H9 (cell line): ENCODE measurements at regions not wholly inside any gene's neighbourhood (a gene's known extent, or its start where the extent isn't known, plus 50 kb on each side); places are given as distances from the start of the nearest gene placed in this dataset.

Experiments
- DNase-seq: peaks from one replicate; pipeline ENCODE4 v3.0.0-alpha.2; 2017
- H2AFZ ChIP-seq: one replicate; pipeline ENCODE4 v1.6.1; 2013; ENCODE audit warnings: mild to moderate bottlenecking, low read length, control low read depth, moderate library complexity
- H2AK5ac ChIP-seq: 2 replicates; pipeline ENCODE4 v1.6.1; 2013; ENCODE audit warnings: low read length, control low read depth, mixed read lengths; ENCODE audit not compliant: insufficient read length
- H2BK120ac ChIP-seq: one replicate; pipeline ENCODE4 v1.6.1; 2013; ENCODE audit warnings: low read depth, mild to moderate bottlenecking, low read length, control low read depth, inconsistent platforms; ENCODE audit not compliant: poor library complexity, severe bottlenecking
- H2BK12ac ChIP-seq: 2 replicates; pipeline ENCODE4 v1.6.1; 2013; ENCODE audit warnings: low read length, control low read depth, mixed read lengths, low read depth; ENCODE audit not compliant: insufficient read length
- H2BK15ac ChIP-seq: 2 replicates; pipeline ENCODE4 v1.6.1; 2013; ENCODE audit warnings: low read depth, low read length, control low read depth
- H2BK20ac ChIP-seq: one replicate; pipeline ENCODE4 v1.6.1; 2013; ENCODE audit warnings: low read depth, mild to moderate bottlenecking, low read length, control low read depth, inconsistent platforms; ENCODE audit not compliant: poor library complexity, severe bottlenecking
- H2BK5ac ChIP-seq: 2 replicates; pipeline ENCODE4 v1.6.1; 2013; ENCODE audit warnings: low read length, control low read depth, mixed read lengths; ENCODE audit not compliant: insufficient read length
- H3K14ac ChIP-seq: 2 replicates; pipeline ENCODE4 v1.6.1; 2013; ENCODE audit warnings: low read length, control low read depth; ENCODE audit not compliant: insufficient read depth
- H3K18ac ChIP-seq: 2 replicates; pipeline ENCODE4 v1.6.1; 2013; ENCODE audit warnings: low read depth, mild to moderate bottlenecking, mixed read lengths, low read length, control low read depth; ENCODE audit not compliant: insufficient read length
- H3K23ac ChIP-seq: 2 replicates; pipeline ENCODE4 v1.6.1; 2013; ENCODE audit warnings: low read length, control low read depth, mixed read lengths, low read depth; ENCODE audit not compliant: insufficient read length
- H3K23me2 ChIP-seq: 2 replicates; pipeline ENCODE4 v1.6.1; 2013; ENCODE audit warnings: low read depth, mild to moderate bottlenecking, mixed read lengths, low read length, control low read depth; ENCODE audit not compliant: insufficient read length, poor library complexity, severe bottlenecking
- H3K27ac ChIP-seq: 2 replicates; pipeline ENCODE4 v1.5.1; 2013; ENCODE audit warnings: low read length, control low read depth, mixed read lengths, low read depth; ENCODE audit not compliant: insufficient read length
- H3K27me3 ChIP-seq: 2 replicates; pipeline ENCODE4 v1.6.1; 2013; ENCODE audit warnings: low read length, control low read depth, inconsistent platforms; ENCODE audit not compliant: insufficient read depth
- H3K4ac ChIP-seq: 2 replicates; pipeline ENCODE4 v1.6.1; 2013; ENCODE audit warnings: low read depth, mild to moderate bottlenecking, control low read depth, inconsistent platforms, low read length, moderate library complexity
- H3K4me1 ChIP-seq: 2 replicates; pipeline ENCODE4 v1.6.1; 2013; ENCODE audit warnings: low read length, control low read depth, inconsistent platforms; ENCODE audit not compliant: insufficient read depth
- H3K4me2 ChIP-seq: 2 replicates; pipeline ENCODE4 v1.6.1; 2013; ENCODE audit warnings: low read length, control low read depth, mixed read lengths; ENCODE audit not compliant: insufficient read length, insufficient read depth
- H3K56ac ChIP-seq: 2 replicates; pipeline ENCODE4 v1.6.1; 2013; ENCODE audit warnings: low read depth, mild to moderate bottlenecking, mixed read lengths, low read length, control low read depth; ENCODE audit not compliant: insufficient read length
- H3K79me1 ChIP-seq: 2 replicates; pipeline ENCODE4 v1.6.1; 2013; ENCODE audit warnings: low read depth, mild to moderate bottlenecking, moderate library complexity, low read length, control low read depth, inconsistent platforms; ENCODE audit not compliant: insufficient read depth, poor library complexity, severe bottlenecking
- H3K79me2 ChIP-seq: 2 replicates; pipeline ENCODE4 v1.6.1; 2013; ENCODE audit warnings: low read length, control low read depth, inconsistent platforms; ENCODE audit not compliant: insufficient read depth
- H3K9ac ChIP-seq: 2 replicates; pipeline ENCODE4 v1.6.1; 2013; ENCODE audit warnings: low read length, control low read depth, mixed read lengths; ENCODE audit not compliant: insufficient read length; ENCODE audit errors: extremely low read depth
- H3K9me3 ChIP-seq: one replicate; pipeline ENCODE4 v1.6.1; 2013; ENCODE audit warnings: low read depth, low read length, inconsistent platforms; ENCODE audit not compliant: control insufficient read depth
- H3T11ph ChIP-seq: one replicate; pipeline ENCODE4 v1.6.1; 2013; ENCODE audit warnings: mild to moderate bottlenecking, low read length, control low read depth, inconsistent platforms
- H4K20me1 ChIP-seq: one replicate; pipeline ENCODE4 v1.6.1; 2013; ENCODE audit not compliant: control insufficient read depth, insufficient read length, insufficient read depth
- H4K5ac ChIP-seq: 2 replicates; pipeline ENCODE4 v1.6.1; 2013; ENCODE audit warnings: low read depth, mild to moderate bottlenecking, mixed read lengths, low read length, control low read depth; ENCODE audit not compliant: insufficient read length
- H4K8ac ChIP-seq: replicated peaks from 2 replicates; pipeline ENCODE4 v1.6.1; 2013; ENCODE audit warnings: low read length, control low read depth, mixed read lengths, low read depth; ENCODE audit not compliant: insufficient read length
- H4K91ac ChIP-seq: 2 replicates; pipeline ENCODE4 v1.6.1; 2013; ENCODE audit warnings: low read depth, mild to moderate bottlenecking, moderate library complexity, mixed read lengths, low read length, control low read depth; ENCODE audit not compliant: insufficient read length
- H3K27ac Mint-ChIP-seq, 3 experiments: 2 replicates in 2 of 3; 3 replicates in 1 of 3; pipeline ENCODE4 v1.8.0; 2020 to 2021; ENCODE audit warnings: mixed read lengths in 3 of 3, mild to moderate bottlenecking in 1 of 3, moderate library complexity in 1 of 3
- H3K27me3 Mint-ChIP-seq: 2 replicates; pipeline ENCODE4 v1.8.0; 2021; ENCODE audit warnings: low read depth, mild to moderate bottlenecking, moderate library complexity, mixed read lengths
- H3K36me3 Mint-ChIP-seq, 3 experiments: 2 replicates in 2 of 3; 3 replicates in 1 of 3; pipeline ENCODE4 v1.8.0; 2020 to 2021; ENCODE audit warnings: low read depth in 3 of 3, mixed read lengths in 3 of 3; ENCODE audit not compliant: insufficient read depth in 1 of 3
- H3K4me1 Mint-ChIP-seq, 2 experiments: 2 replicates each; pipeline ENCODE4 v1.8.0; 2020; ENCODE audit warnings: mixed read lengths in 2 of 2
- H3K4me3 Mint-ChIP-seq, 2 experiments: 2 replicates in 1 of 2; 3 replicates in 1 of 2; pipeline ENCODE4 v1.8.0; 2020 to 2021; ENCODE audit warnings: mild to moderate bottlenecking in 2 of 2, mixed read lengths in 2 of 2, moderate library complexity in 1 of 2
- H3K9me3 Mint-ChIP-seq, 2 experiments: 2 replicates in 1 of 2; 3 replicates in 1 of 2; pipeline ENCODE4 v1.8.0; 2020; ENCODE audit warnings: mild to moderate bottlenecking in 2 of 2, mixed read lengths in 2 of 2, moderate library complexity in 1 of 2
- WGBS: extraction: QIAGEN DNeasy Blood & Tissue Kit; methylation state at CpG from one replicate; pipeline ENCODE4 v1.1.7; 2013; ENCODE audit warnings: missing lambda C conversion rate, low lambda C conversion rate, mixed read lengths; ENCODE audit not compliant: insufficient read length; ENCODE audit errors: extremely low coverage; 5-methylcytosine and 5-hydroxymethylcytosine counted together
- TF ChIP-seq, protein P1 (sequence below): fragments of 200-600 bp; sonication (generic); conservative IDR thresholded peaks from 3 replicates; pipeline ENCODE4 v1.8.0; 2021; ENCODE audit warnings: antibody characterized with exemption, mild to moderate bottlenecking

DNA sequence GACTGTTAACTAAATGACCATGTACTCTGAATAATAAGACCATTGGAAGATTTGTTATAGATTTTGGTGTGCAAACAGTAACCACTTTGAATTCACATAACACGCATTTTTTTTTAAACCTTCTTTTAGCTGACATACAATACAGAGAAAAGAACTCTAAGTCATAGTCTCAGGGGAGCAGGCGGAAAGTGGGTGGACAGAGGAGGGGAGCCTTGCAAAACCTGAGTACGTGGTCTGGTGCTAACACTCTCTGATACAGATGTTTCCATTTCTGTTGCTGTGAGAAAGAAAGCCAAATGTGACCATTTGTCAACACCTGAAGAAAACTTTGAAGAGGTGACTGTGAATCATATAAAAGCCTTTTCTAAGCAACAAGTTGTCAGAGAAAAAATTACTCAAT is 151.8 kb upstream of the GCFC2 start:
- H2BK20ac ChIP-seq: no peak overlapping the region
- H3K4me1 ChIP-seq: no peaks in the 10 kb centered on the region
- no peaks in the 10 kb centered on the region for H4K20me1 ChIP-seq
- no peak overlapping the region for H3K4ac ChIP-seq
- H2BK15ac ChIP-seq: no peak overlapping the region
- H3K27ac Mint-ChIP-seq: no peak overlapping the region
- no peak overlapping the region for H2BK12ac ChIP-seq
- H3K9me3 Mint-ChIP-seq: no peaks in the 10 kb centered on the region
- H2BK5ac ChIP-seq: no peak overlapping the region
- H4K5ac ChIP-seq: no peak overlapping the region
- H3K4me1 Mint-ChIP-seq: no peaks in the 10 kb centered on the region
- H4K8ac ChIP-seq: no peak overlapping the region
- no peak overlapping the region for H3K9ac ChIP-seq
- H4K91ac ChIP-seq: no peak overlapping the region
- no peak overlapping the region for H3K27ac ChIP-seq
- DNase-seq: no peak
- H3K4me3 Mint-ChIP-seq: no peak overlapping the region
- no peaks in the 10 kb centered on the region for H3K36me3 Mint-ChIP-seq
- no peak overlapping the region for H3T11ph ChIP-seq
- no peak overlapping the region for H3K56ac ChIP-seq
- no peaks in the 10 kb centered on the region for H3K9me3 ChIP-seq
- no peak overlapping the region for H2BK120ac ChIP-seq
- H3K4me2 ChIP-seq: no peak overlapping the region
- H3K23me2 ChIP-seq: no peaks in the 10 kb centered on the region
- no peak overlapping the region for H3K14ac ChIP-seq
- H3K23ac ChIP-seq: no peak overlapping the region
- peaks cover 8% of the 10 kb centered on the region; the same call in 1 of the 2 replicates for H3K27me3 ChIP-seq
- TF ChIP-seq, protein P1, sequence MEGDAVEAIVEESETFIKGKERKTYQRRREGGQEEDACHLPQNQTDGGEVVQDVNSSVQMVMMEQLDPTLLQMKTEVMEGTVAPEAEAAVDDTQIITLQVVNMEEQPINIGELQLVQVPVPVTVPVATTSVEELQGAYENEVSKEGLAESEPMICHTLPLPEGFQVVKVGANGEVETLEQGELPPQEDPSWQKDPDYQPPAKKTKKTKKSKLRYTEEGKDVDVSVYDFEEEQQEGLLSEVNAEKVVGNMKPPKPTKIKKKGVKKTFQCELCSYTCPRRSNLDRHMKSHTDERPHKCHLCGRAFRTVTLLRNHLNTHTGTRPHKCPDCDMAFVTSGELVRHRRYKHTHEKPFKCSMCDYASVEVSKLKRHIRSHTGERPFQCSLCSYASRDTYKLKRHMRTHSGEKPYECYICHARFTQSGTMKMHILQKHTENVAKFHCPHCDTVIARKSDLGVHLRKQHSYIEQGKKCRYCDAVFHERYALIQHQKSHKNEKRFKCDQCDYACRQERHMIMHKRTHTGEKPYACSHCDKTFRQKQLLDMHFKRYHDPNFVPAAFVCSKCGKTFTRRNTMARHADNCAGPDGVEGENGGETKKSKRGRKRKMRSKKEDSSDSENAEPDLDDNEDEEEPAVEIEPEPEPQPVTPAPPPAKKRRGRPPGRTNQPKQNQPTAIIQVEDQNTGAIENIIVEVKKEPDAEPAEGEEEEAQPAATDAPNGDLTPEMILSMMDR: no peak
- peaks cover 86% of the 10 kb centered on the region for H3K27me3 Mint-ChIP-seq
- WGBS: no CpG with 5 or more reads among the region's 3 CpGs
- no peak overlapping the region for H3K18ac ChIP-seq
- H3K79me2 ChIP-seq: no peaks in the 10 kb centered on the region
- no peak overlapping the region for H2AK5ac ChIP-seq
- no peak overlapping the region for H2AFZ ChIP-seq
- H3K79me1 ChIP-seq: no peaks in the 10 kb centered on the region
